M059J (cell line): ENCODE measurements at regions not wholly inside any gene's neighbourhood (a gene's known extent, or its start where the extent isn't known, plus 50 kb on each side); places are given as distances from the start of the nearest gene placed in this dataset.
A peak's percentile ranks its signal among the peaks of the same experiment; 100 is the strongest.
"Not testable (repeated sequence)": the region's sequence is repeated elsewhere in the genome, so short reads cannot be mapped to it uniquely, and the experiment has no call there.

Experiments
- DNase-seq: peaks from one replicate; pipeline ENCODE4 v3.0.0-alpha.2; 2012; ENCODE audit warnings: low read depth

- DNase-seq, result peak; percentile 85
Observed at GRCh38 chr3:98702166-98702565, 61.0 kb upstream of the ST3GAL6 start.

- DNase-seq, result peak; percentile 45
Observed at GRCh38 chr3:98705212-98705611, 57.9 kb upstream of the ST3GAL6 start.

GRCh38 chr3:98705694-98706093 is 57.4 kb upstream of the ST3GAL6 start:
- peak; percentile 42 for DNase-seq

GRCh38 chr3:98708681-98709080 is 54.5 kb upstream of the ST3GAL6 start:
- DNase-seq, result not testable (repeated sequence)

GRCh38 chr3:98709441-98709840 is 53.7 kb upstream of the ST3GAL6 start:
- DNase-seq, result no peak

GRCh38 chr3:98710067-98710659 is 53.0 kb upstream of the ST3GAL6 start:
- no peak for DNase-seq

GRCh38 chr3:98711426-98711825 is 51.7 kb upstream of the ST3GAL6 start:
- DNase-seq, result no peak

- DNase-seq, result no peak
Observed at GRCh38 chr3:98712726-98713125, 50.4 kb upstream of the ST3GAL6 start.

- not testable (repeated sequence) for DNase-seq
Observed at GRCh38 chr3:98713332-98713731, 49.8 kb upstream of the ST3GAL6 start.
